HG03139 (cell line): ENCODE measurements at regions not wholly inside any gene's neighbourhood (a gene's known extent, or its start where the extent isn't known, plus 50 kb on each side); places are given as distances from the start of the nearest gene placed in this dataset.

Experiments
- ATAC-seq: cut with Tn5 transposase; IDR thresholded peaks from one replicate; pipeline ENCODE4 v1.9.1; 2021; ENCODE audit not compliant: unreplicated experiment

DNA sequence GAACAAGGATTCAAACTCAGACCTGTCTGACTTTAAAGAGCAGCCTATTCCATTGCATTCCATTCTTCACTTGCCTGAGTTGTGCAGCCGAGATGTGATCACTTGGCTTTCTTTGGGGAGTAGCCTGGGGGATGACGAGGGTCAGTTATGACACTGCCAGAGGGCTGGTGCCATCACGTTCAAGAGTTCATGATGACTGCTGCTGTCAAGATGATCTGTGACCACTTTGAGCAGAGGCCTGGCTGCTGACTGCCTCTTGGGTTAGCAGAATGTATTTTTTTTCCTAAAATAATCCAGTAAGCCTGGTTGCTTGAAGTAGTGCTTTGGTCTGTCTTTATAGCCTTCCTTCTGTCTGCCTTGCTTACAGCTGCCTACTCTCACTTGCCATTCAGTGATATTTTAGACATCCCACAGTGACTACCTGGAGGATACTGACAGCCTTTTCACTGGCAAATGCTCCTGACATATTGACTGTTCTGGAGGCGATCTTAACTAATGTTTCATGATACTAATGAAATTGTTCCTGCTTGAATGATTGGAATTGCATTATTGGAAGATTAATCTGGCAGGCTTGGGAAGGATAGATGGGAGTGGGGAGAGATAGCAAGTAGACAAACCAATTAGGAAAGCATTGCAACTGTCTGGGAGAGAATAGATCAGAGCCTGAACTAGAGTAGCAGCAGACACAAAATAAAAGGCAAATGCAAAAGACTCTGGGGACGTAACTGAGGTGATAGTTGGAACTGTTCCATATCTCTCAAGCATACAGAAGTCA is 221.6 kb upstream of the LCORL start:
- no peak for ATAC-seq

DNA sequence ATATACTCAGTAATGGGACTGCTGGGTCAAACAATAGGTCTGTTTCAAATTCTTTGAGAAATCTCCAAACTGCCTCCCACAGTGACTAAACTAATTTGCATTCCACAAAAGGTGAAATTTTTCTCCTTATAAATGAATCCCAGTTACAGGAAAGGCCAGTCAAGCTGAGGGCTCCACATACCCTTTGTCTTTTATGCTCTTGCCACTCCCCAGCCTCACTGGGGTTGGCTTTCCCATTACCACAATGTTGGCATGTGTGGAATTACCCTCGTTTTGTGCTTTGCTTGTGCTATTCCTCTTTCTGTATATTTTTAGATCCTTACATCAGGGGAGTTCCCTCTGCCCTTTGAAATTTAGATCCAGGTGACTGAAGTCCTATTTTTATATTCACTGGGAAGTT is 220.2 kb upstream of the LCORL start:
- ATAC-seq, result no peak

- ATAC-seq, result no peak
These were observed 212.6 kb upstream of the LCORL start for GRCh38 chr4:18234108-18234507.

DNA sequence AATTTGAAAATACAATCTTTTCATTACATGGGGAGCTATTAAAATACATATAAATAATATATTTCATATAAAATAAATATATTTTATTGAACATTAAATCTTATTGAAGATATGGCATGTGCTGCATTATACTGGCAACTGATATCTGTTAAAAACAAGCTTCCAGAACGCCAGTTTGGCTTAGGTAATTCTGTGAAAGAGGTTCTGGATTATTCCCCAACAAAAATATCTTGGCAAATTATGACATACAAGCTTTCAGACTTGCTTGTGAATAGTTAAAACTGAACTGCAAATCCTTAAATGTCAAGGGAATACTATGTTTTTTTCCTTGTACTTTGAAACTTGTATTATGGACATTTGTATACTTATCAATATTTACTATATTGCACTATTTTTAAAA is 210.2 kb upstream of the LCORL start:
- no peak for ATAC-seq

GRCh38 chr4:18227880-18228279 is 206.3 kb upstream of the LCORL start:
- no peak for ATAC-seq

DNA sequence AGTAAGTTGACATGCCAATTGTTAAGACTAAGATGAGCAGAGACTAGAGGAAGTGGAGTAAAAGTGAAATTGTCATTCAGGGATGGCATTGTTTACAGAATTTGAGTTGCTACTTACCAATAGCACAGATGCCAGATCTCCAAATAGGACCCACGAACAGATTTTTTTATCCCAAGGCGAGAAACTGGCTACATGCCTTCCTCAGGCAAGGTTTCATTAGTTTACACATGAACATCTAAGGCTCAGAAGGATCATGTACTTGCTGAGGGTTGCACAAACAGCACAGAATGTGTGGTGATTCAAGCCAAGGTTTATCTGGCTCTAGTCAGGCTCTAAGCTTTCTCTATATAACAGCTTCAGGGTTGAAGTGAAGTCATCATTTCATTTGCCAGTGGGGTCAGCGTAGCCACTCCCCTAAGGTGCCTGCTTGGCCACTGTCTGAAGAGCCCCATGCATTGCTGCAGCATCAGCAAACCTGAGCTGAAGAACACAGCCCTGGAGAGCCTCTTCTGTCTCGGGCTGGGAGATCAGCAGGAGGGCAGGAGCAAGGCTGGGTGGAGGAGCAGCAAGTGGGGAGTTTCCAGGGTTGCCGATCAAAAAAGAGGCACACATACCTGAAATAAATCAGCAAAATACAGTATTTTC is 193.0 kb upstream of the LCORL start:
- ATAC-seq, result no peak

DNA sequence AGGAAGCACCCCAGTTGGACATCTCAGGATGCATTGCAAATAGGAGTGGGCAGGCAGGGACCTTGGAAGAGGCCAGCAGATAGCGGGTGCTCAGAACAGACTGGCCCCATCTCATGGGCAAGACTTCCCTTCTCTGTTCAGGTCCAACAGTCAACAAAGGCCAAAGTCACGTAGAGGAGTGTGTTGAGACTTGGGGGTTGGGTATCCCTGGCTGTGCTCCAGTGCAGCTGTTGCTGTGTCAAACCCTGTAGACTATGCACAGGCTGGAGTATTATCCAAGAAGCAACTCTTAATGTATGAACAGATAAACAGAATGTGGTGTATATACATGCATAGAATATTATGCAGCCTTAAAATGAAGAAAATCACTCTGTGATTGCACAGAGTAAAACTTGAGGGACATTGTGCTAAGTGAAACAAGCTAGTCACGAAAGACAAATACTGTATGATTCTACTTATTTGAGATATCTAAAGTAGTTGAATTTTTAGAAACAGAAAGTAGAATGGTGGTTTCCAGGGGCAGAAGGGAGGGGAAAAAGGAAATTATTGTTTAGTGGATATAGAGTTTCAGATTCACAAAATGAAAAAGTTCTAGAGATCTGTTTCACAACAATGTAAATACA is 192.1 kb upstream of the LCORL start:
- ATAC-seq, result no peak

DNA sequence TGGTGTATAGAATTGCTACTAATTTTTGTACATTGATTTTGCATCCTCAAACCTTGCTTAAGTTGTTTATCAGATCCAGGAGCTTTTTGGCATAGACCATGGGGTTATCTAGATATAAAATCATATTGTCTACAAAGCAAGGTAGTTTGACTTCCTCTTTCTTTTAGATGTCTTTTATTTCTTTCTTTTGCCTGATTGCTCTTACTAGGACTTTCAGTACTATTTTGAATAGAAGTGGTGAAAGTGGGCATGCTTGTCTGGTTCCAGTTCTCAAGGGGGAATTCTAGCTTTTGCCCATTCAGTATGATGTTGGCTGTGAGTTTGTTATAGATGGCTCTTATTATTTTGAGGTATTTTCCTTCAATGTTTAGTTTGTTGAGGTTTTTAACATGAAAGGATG is 187.9 kb upstream of the LCORL start:
- no peak for ATAC-seq

GRCh38 chr4:18203966-18204365 is 182.4 kb upstream of the LCORL start:
- ATAC-seq, result no peak

DNA sequence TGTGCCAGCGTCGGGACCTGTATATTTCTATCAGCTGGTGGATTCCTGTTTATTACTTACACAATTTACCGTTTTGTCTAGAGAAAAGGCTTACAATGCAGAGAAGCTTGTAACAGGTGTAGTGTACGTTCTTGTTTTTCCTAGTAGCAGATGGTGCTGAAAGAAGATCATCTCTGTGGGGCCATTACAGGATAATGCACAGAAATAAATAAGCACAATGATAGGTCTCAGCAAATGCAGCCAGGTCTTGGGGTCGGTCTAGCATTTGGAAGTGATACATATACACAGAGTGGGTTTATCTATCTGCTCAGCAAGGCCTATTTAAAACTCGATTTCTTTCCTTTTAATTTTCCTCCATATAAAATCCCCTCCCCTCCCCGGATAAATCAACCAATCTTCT is 180.9 kb upstream of the LCORL start:
- ATAC-seq, result no peak

- no peak for ATAC-seq
These were observed 180.3 kb upstream of the LCORL start for GRCh38 chr4:18201885-18202284.

- ATAC-seq, result no peak
These were observed 177.1 kb upstream of the LCORL start for GRCh38 chr4:18198653-18199052.

GRCh38 chr4:18197467-18197866 is 175.9 kb upstream of the LCORL start:
- ATAC-seq, result no peak

- ATAC-seq, result no peak
These were observed 172.7 kb upstream of the LCORL start for GRCh38 chr4:18194278-18194677.

- ATAC-seq, result no peak
These were observed 171.3 kb upstream of the LCORL start for GRCh38 chr4:18192901-18193300.

- no peak for ATAC-seq
These were observed 163.9 kb upstream of the LCORL start for GRCh38 chr4:18185491-18185890.

GRCh38 chr4:18180892-18181291 is 159.3 kb upstream of the LCORL start:
- ATAC-seq, result no peak

DNA sequence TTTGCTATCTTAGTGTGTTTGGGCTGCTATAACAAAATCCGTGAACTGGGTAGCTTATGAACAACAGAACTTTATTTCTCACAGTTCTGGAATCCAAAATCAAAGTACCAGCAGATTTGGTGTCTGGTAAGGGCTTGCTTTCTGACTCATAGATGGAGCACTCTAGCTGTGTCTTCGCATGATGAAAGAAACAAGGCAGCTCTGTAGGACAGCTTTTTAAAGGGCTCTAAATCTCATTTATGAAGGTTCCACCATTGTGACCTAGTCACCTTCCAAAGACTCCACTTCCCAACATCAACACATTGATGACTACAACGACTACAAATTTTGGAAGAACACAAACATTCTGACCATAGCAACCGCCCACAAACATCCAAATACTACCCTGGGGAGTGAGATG is 158.6 kb upstream of the LCORL start:
- no peak for ATAC-seq

GRCh38 chr4:18171896-18172295 is 150.3 kb upstream of the LCORL start:
- ATAC-seq, result no peak

DNA sequence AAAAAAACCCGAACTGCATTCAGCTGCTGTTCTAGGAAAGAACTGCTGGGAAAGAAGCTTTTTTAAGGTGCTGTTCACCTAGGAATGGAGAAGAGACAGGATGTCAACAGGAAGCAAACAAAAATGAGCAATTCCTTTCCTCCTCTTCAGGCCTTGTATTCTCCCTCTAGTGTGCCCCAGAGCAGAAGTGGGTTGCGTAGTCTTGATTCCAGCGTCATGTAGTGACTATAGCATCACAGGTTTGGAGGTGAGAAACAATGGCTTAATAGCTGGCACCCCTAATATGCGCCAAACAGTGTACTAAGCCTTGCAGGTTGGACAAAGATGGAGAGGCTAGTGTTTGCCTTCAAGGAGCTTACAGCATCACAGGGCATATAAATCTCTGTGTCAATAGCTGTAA is 146.3 kb upstream of the LCORL start:
- ATAC-seq, result no peak

DNA sequence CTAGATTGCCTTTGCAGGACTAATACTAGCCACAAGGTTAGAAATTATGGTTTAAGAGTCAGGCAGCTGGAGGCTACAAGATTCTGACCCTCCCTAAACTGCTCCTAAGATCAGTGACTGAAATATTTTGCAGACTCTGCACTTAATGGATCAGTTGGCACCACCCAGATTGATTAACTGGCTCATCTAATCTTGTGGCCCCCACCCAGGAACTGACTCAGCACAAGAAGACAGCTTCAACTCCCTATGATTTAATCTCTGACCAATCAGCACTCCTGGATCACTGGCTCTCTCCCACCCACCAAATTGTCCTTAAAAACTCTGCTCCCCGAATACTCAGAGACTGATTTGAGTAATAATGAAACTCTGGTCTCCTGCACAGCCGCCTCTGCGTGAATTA is 145.4 kb upstream of the LCORL start:
- ATAC-seq, result no peak

- ATAC-seq, result no peak
These were observed 140.9 kb upstream of the LCORL start for GRCh38 chr4:18162453-18162852.
